Fibroblast of mammary gland (primary cell): ENCODE measurements at regions not wholly inside any gene's neighbourhood (a gene's known extent, or its start where the extent isn't known, plus 50 kb on each side); places are given as distances from the start of the nearest gene placed in this dataset.
"Not testable (repeated sequence)": the region's sequence is repeated elsewhere in the genome, so short reads cannot be mapped to it uniquely, and the experiment has no call there.

Source experiments
- DNase-seq: peaks from one replicate; pipeline ENCODE4 v3.0.0-alpha.2; 2010; ENCODE audit warnings: low read depth
- H3K4me3 ChIP-seq: 2 replicates; pipeline ENCODE4 v1.5.1; 2011; ENCODE audit warnings: low read depth, mild to moderate bottlenecking, low read length, moderate library complexity; ENCODE audit not compliant: control insufficient read depth
- CTCF ChIP-seq: conservative IDR thresholded peaks from 2 replicates; pipeline ENCODE4 v1.5.1; 2011; ENCODE audit warnings: low read depth, low read length, inconsistent platforms; ENCODE audit not compliant: control insufficient read depth, insufficient read depth

- DNase-seq = no peak
- no peak for TF ChIP-seq CTCF
- no peak overlapping the region for H3K4me3 ChIP-seq
These were observed 146.7 kb downstream of the SEM1 start for GRCh38 chr7:96562966-96563365.

- TF ChIP-seq CTCF = no peak
- DNase-seq = no peak
- H3K4me3 ChIP-seq = no peak overlapping the region
These were observed 147.2 kb downstream of the SEM1 start for GRCh38 chr7:96562458-96562857.

- TF ChIP-seq CTCF = no peak
- no peak for DNase-seq
- no peak overlapping the region for H3K4me3 ChIP-seq
These were observed 147.8 kb downstream of the SEM1 start for GRCh38 chr7:96561892-96562291.

- DNase-seq = peak; percentile 23
- TF ChIP-seq CTCF = no peak
- H3K4me3 ChIP-seq = no peak overlapping the region
These were observed 151.1 kb downstream of the SEM1 start for GRCh38 chr7:96558530-96558929.

GRCh38 chr7:96558093-96558492 is 151.6 kb downstream of the SEM1 start:
- no peak overlapping the region for H3K4me3 ChIP-seq
- TF ChIP-seq CTCF = no peak
- DNase-seq = no peak

GRCh38 chr7:96557598-96557997 is 152.0 kb downstream of the SEM1 start:
- DNase-seq = not testable (repeated sequence)

GRCh38 chr7:96548664-96549063 is 161.0 kb downstream of the SEM1 start:
- H3K4me3 ChIP-seq = no peak overlapping the region
- TF ChIP-seq CTCF = no peak
- DNase-seq = peak; percentile 42

More at GRCh38 chr7:96557598-96557997, 152.0 kb downstream of the SEM1 start:
- H3K4me3 ChIP-seq = not testable (repeated sequence)
